ENCODE measurements at regions not wholly inside any gene's neighbourhood (a gene's known extent, or its start where the extent isn't known, plus 50 kb on each side); places are given as distances from the start of the nearest gene placed in this dataset.

GRCh38 chr11:69232821-69233743, 60.9 kb upstream of the MYEOV start:
- Histone ChIP-seq H3K79me2 (ENCODE audit: control insufficient read depth, low read length) (no peaks in the 10 kb centered on the region), H3K36me3 (ENCODE audit: control insufficient read depth, low read length) (no peaks in the 10 kb centered on the region), H3K4me2 (ENCODE audit: low read length) (no peak overlapping the region), H3K4me1 (ENCODE audit: control insufficient read depth, low read length) (no peaks in the 10 kb centered on the region), H3K27ac (ENCODE audit: low read depth, low read length) (no peak overlapping the region), H3K9me3 (ENCODE audit: control insufficient read depth, insufficient read depth, low read length) (no peaks in the 10 kb centered on the region), H3F3A (ENCODE audit: control insufficient read depth, insufficient read depth) (no peaks in the 10 kb centered on the region), H4K20me1 (ENCODE audit: control insufficient read depth, insufficient read depth, low read depth, low read length) (no peaks in the 10 kb centered on the region), H3K27me3 (ENCODE audit: control insufficient read depth, low read length) (peaks cover 5% of the 10 kb centered on the region; the same call in 1 of the 2 replicates), H3K4me3 (ENCODE audit: low read length) (no peak overlapping the region), H3K9me2 (replicated peaks; ENCODE audit: control insufficient read depth, low read length) (no peaks in the 10 kb centered on the region)
- TF ChIP-seq EZH2phosphoT487 (IDR thresholded peaks at IDR 0.05; ENCODE audit: borderline replicate concordance, low read length) (no peak), CTCF (IDR thresholded peaks at IDR 0.05; ENCODE audit: low read depth, low read length, poor library complexity, severe bottlenecking) (no peak)

- Histone ChIP-seq H3K4me1 (ENCODE audit: control insufficient read depth, low read length) (no peaks in the 10 kb centered on the region), H3K9me2 (replicated peaks; ENCODE audit: control insufficient read depth, low read length) (no peaks in the 10 kb centered on the region), H3K36me3 (ENCODE audit: control insufficient read depth, low read length) (no peaks in the 10 kb centered on the region), H4K20me1 (ENCODE audit: control insufficient read depth, insufficient read depth, low read depth, low read length) (no peaks in the 10 kb centered on the region), H3K79me2 (ENCODE audit: control insufficient read depth, low read length) (no peaks in the 10 kb centered on the region), H3K9me3 (ENCODE audit: control insufficient read depth, insufficient read depth, low read length) (no peaks in the 10 kb centered on the region), H3K4me3 (ENCODE audit: low read length) (no peak overlapping the region), H3K27me3 (ENCODE audit: control insufficient read depth, low read length) (peaks cover 5% of the 10 kb centered on the region; the same call in 1 of the 2 replicates), H3K27ac (ENCODE audit: low read depth, low read length) (no peak overlapping the region), H3K4me2 (ENCODE audit: low read length) (no peak overlapping the region), H3F3A (ENCODE audit: control insufficient read depth, insufficient read depth) (no peaks in the 10 kb centered on the region)
- TF ChIP-seq EZH2phosphoT487 (IDR thresholded peaks at IDR 0.05; ENCODE audit: borderline replicate concordance, low read length) (no peak), CTCF (IDR thresholded peaks at IDR 0.05; ENCODE audit: low read depth, low read length, poor library complexity, severe bottlenecking) (no peak)
Measured at GRCh38 chr11:69233744-69234570, 60.0 kb upstream of the MYEOV start.

- no peaks in the 10 kb centered on the region for H4K20me1 ChIP-seq (ENCODE audit: control insufficient read depth, insufficient read depth, low read depth, low read length)
- no peak for TF ChIP-seq CTCF (IDR thresholded peaks at IDR 0.05; ENCODE audit: low read depth, low read length, poor library complexity, severe bottlenecking)
- no peak for TF ChIP-seq EZH2phosphoT487 (IDR thresholded peaks at IDR 0.05; ENCODE audit: borderline replicate concordance, low read length)
- H3K36me3 ChIP-seq (ENCODE audit: control insufficient read depth, low read length) = no peaks in the 10 kb centered on the region
- no peaks in the 10 kb centered on the region for H3K9me2 ChIP-seq (replicated peaks; ENCODE audit: control insufficient read depth, low read length)
- no peaks in the 10 kb centered on the region for H3K79me2 ChIP-seq (ENCODE audit: control insufficient read depth, low read length)
- no peak overlapping the region for H3K4me2 ChIP-seq (ENCODE audit: low read length)
- peaks cover 5% of the 10 kb centered on the region; the same call in 1 of the 2 replicates for H3K27me3 ChIP-seq (ENCODE audit: control insufficient read depth, low read length)
- H3K4me3 ChIP-seq (ENCODE audit: low read length) = no peak overlapping the region
- no peaks in the 10 kb centered on the region for H3K4me1 ChIP-seq (ENCODE audit: control insufficient read depth, low read length)
- H3K27ac ChIP-seq (ENCODE audit: low read depth, low read length) = no peak overlapping the region
- H3K9me3 ChIP-seq (ENCODE audit: control insufficient read depth, insufficient read depth, low read length) = no peaks in the 10 kb centered on the region
- H3F3A ChIP-seq (ENCODE audit: control insufficient read depth, insufficient read depth) = no peaks in the 10 kb centered on the region
Measured at GRCh38 chr11:69234740-69235710, 58.9 kb upstream of the MYEOV start.
